ENCODE measurements at regions not wholly inside any gene's neighbourhood (a gene's known extent, or its start where the extent isn't known, plus 50 kb on each side); places are given as distances from the start of the nearest gene placed in this dataset.

DNA sequence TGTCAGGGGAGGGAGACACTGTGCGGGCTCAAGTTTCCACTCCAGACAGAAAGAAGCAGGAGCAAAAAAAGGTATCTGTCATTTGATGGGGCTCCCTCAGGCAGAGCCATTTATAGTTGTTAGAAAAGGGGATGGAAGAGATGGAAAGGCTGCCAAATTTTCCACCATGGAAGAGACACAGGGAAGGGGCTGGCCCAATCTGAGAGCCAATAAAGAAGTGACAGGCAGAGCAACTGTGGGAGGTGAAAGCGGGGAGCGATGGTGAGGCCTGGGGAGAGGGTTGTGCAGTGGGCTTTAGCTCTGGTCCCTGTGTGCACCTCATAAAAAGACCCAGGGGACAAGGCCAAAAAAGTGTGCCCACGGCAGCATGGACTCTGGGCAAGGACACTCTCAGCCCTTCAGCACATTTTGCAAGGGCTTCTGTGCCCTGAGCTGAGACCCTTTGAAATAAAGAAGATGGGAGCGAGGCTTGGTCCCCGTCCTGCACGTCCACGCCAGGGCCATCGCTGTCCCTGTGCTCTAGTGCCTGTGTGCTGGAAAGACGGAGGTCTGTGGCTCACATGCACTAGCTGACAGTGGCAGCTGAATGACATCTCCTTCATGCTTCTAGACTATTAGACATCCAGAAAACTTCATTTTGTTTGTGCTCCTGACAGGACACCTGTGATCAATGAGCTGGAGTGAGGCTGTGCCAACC, 456.7 kb upstream of the HS6ST1 start:
- TF ChIP-seq, protein P1, sequence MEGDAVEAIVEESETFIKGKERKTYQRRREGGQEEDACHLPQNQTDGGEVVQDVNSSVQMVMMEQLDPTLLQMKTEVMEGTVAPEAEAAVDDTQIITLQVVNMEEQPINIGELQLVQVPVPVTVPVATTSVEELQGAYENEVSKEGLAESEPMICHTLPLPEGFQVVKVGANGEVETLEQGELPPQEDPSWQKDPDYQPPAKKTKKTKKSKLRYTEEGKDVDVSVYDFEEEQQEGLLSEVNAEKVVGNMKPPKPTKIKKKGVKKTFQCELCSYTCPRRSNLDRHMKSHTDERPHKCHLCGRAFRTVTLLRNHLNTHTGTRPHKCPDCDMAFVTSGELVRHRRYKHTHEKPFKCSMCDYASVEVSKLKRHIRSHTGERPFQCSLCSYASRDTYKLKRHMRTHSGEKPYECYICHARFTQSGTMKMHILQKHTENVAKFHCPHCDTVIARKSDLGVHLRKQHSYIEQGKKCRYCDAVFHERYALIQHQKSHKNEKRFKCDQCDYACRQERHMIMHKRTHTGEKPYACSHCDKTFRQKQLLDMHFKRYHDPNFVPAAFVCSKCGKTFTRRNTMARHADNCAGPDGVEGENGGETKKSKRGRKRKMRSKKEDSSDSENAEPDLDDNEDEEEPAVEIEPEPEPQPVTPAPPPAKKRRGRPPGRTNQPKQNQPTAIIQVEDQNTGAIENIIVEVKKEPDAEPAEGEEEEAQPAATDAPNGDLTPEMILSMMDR (IDR thresholded peaks at IDR 0.05) = no peak
- no peak for TF ChIP-seq FOXP1 (CRISPR knock-in tag; IDR thresholded peaks at IDR 0.05; ENCODE audit: borderline replicate concordance)
- TF ChIP-seq, protein P2, sequence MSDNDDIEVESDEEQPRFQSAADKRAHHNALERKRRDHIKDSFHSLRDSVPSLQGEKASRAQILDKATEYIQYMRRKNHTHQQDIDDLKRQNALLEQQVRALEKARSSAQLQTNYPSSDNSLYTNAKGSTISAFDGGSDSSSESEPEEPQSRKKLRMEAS (CRISPR knock-in tag; IDR thresholded peaks at IDR 0.05) = no peak
- TF ChIP-seq MYBL2 (CRISPR knock-in tag; IDR thresholded peaks at IDR 0.05) = no peak
